Activated CD4-positive, alpha-beta memory T cell treated with anti-CD3 and anti-CD28 coated beads for 36 hours (primary cell): ENCODE measurements at regions not wholly inside any gene's neighbourhood (a gene's known extent, or its start where the extent isn't known, plus 50 kb on each side); places are given as distances from the start of the nearest gene placed in this dataset.

Source experiments
- CTCF ChIA-PET: fragments of 350-600 bp; sonication (Branson Sonifier 250); formaldehyde crosslinking; loops from one replicate; lab custom pipeline; 2021; ENCODE audit warnings: antibody characterized with exemption, inconsistent platforms; lab: Charles Lee
- POLR2A ChIA-PET: fragments of 350-600 bp; sonication (Branson Sonifier 250); formaldehyde crosslinking; loops from one replicate; lab custom pipeline; 2021; ENCODE audit warnings: antibody characterized with exemption; lab: Charles Lee
- DNase-seq: peaks from one replicate; pipeline ENCODE4 v3.0.0-alpha.2; 2020
- H3K27ac Mint-ChIP-seq: one replicate; pipeline ENCODE4 v1.8.0; 2021; ENCODE audit warnings: mixed read lengths
- H3K27me3 Mint-ChIP-seq: one replicate; pipeline ENCODE4 v1.8.0; 2021; ENCODE audit warnings: mixed read lengths
- H3K36me3 Mint-ChIP-seq: one replicate; pipeline ENCODE4 v1.8.0; 2021; ENCODE audit warnings: mixed read lengths
- H3K4me1 Mint-ChIP-seq: one replicate; pipeline ENCODE4 v1.8.0; 2021; ENCODE audit warnings: low read depth, mixed read lengths
- H3K4me3 Mint-ChIP-seq: one replicate; pipeline ENCODE4 v1.8.0; 2021; ENCODE audit warnings: mild to moderate bottlenecking, mixed read lengths
- H3K9me3 Mint-ChIP-seq: one replicate; pipeline ENCODE4 v1.8.0; 2021; ENCODE audit warnings: mixed read lengths
- intact Hi-C: fragments of 100-400 bp; cut with micrococcal nuclease; formaldehyde crosslinking; loops from one replicate; pipeline ENCODE4 v1.15.1; 2023

GRCh38 chr6:23179994-23180393 lies 610.6 kb downstream of the HDGFL1 start:
- intact Hi-C loops, result no loop called here
- Mint-ChIP-seq H3K36me3 (no peaks in the 10 kb centered on the region), H3K4me1 (no peaks in the 10 kb centered on the region), H3K27me3 (no peaks in the 10 kb centered on the region), H3K27ac (no peak overlapping the region), H3K4me3 (no peak overlapping the region), H3K9me3 (peaks cover 8% of the 10 kb centered on the region)
- CTCF ChIA-PET, result no interaction called here
- POLR2A ChIA-PET, result no interaction called here
- no peak for DNase-seq

GRCh38 chr6:23180504-23181293 lies 611.3 kb downstream of the HDGFL1 start:
- Mint-ChIP-seq H3K27ac (no peak overlapping the region), H3K4me1 (no peaks in the 10 kb centered on the region), H3K36me3 (no peaks in the 10 kb centered on the region), H3K9me3 (peaks cover 8% of the 10 kb centered on the region), H3K27me3 (no peaks in the 10 kb centered on the region), H3K4me3 (no peak overlapping the region)
- POLR2A ChIA-PET, result no interaction called here
- CTCF ChIA-PET, result no interaction called here
- intact Hi-C loops, result no loop called here
- no peak for DNase-seq

GRCh38 chr6:23181356-23182110 lies 612.2 kb downstream of the HDGFL1 start:
- intact Hi-C loops, result no loop called here
- no peaks in the 10 kb centered on the region for H3K4me1 Mint-ChIP-seq
- no peaks in the 10 kb centered on the region for H3K36me3 Mint-ChIP-seq
- H3K27ac Mint-ChIP-seq, result no peak overlapping the region
- H3K27me3 Mint-ChIP-seq, result no peaks in the 10 kb centered on the region
- no peak for DNase-seq
- POLR2A ChIA-PET, result no interaction called here
- H3K9me3 Mint-ChIP-seq, result peaks cover 8% of the 10 kb centered on the region
- CTCF ChIA-PET, result no interaction called here
- H3K4me3 Mint-ChIP-seq, result no peak overlapping the region

GRCh38 chr6:23183846-23184245 lies 614.5 kb downstream of the HDGFL1 start:
- no peaks in the 10 kb centered on the region for H3K4me1 Mint-ChIP-seq
- intact Hi-C loops, result no loop called here
- H3K4me3 Mint-ChIP-seq, result no peak overlapping the region
- ChIA-PET CTCF (no interaction called here), POLR2A (no interaction called here)
- DNase-seq, result no peak
- H3K27me3 Mint-ChIP-seq, result no peaks in the 10 kb centered on the region
- H3K36me3 Mint-ChIP-seq, result no peaks in the 10 kb centered on the region
- H3K9me3 Mint-ChIP-seq, result peaks cover 8% of the 10 kb centered on the region
- no peak overlapping the region for H3K27ac Mint-ChIP-seq

- peaks cover 8% of the 10 kb centered on the region for H3K9me3 Mint-ChIP-seq
- no peaks in the 10 kb centered on the region for H3K4me1 Mint-ChIP-seq
- no peaks in the 10 kb centered on the region for H3K36me3 Mint-ChIP-seq
- H3K27me3 Mint-ChIP-seq, result no peaks in the 10 kb centered on the region
- no peak overlapping the region for H3K4me3 Mint-ChIP-seq
- ChIA-PET CTCF (no interaction called here), POLR2A (no interaction called here)
- intact Hi-C loops, result no loop called here
- no peak for DNase-seq
- no peak overlapping the region for H3K27ac Mint-ChIP-seq
Observed at GRCh38 chr6:23184351-23184750, 615.0 kb downstream of the HDGFL1 start.

- intact Hi-C loops, result no loop called here
- Mint-ChIP-seq H3K27me3 (no peaks in the 10 kb centered on the region), H3K27ac (no peak overlapping the region), H3K4me3 (no peak overlapping the region), H3K4me1 (no peaks in the 10 kb centered on the region), H3K9me3 (peaks cover 9% of the 10 kb centered on the region), H3K36me3 (no peaks in the 10 kb centered on the region)
- CTCF ChIA-PET, result no interaction called here
- no peak for DNase-seq
- POLR2A ChIA-PET, result no interaction called here
Observed at GRCh38 chr6:23195487-23195886, 626.1 kb downstream of the HDGFL1 start.

GRCh38 chr6:23199541-23199940 lies 630.2 kb downstream of the HDGFL1 start:
- no peaks in the 10 kb centered on the region for H3K27me3 Mint-ChIP-seq
- no peaks in the 10 kb centered on the region for H3K36me3 Mint-ChIP-seq
- H3K27ac Mint-ChIP-seq, result no peak overlapping the region
- POLR2A ChIA-PET, result no interaction called here
- no peaks in the 10 kb centered on the region for H3K4me1 Mint-ChIP-seq
- peaks cover 4% of the 10 kb centered on the region for H3K9me3 Mint-ChIP-seq
- CTCF ChIA-PET, result no interaction called here
- no peak overlapping the region for H3K4me3 Mint-ChIP-seq
- no peak for DNase-seq
- intact Hi-C loops, result no loop called here

GRCh38 chr6:23200946-23201345 lies 631.6 kb downstream of the HDGFL1 start:
- Mint-ChIP-seq H3K4me3 (no peak overlapping the region), H3K4me1 (no peaks in the 10 kb centered on the region), H3K27ac (no peak overlapping the region), H3K9me3 (peaks cover 4% of the 10 kb centered on the region), H3K36me3 (no peaks in the 10 kb centered on the region), H3K27me3 (no peaks in the 10 kb centered on the region)
- DNase-seq, result no peak
- POLR2A ChIA-PET, result no interaction called here
- intact Hi-C loops, result no loop called here
- CTCF ChIA-PET, result no interaction called here

- CTCF ChIA-PET, result no interaction called here
- Mint-ChIP-seq H3K4me3 (no peak overlapping the region), H3K27ac (no peak overlapping the region), H3K4me1 (no peaks in the 10 kb centered on the region), H3K9me3 (peaks cover 4% of the 10 kb centered on the region), H3K27me3 (no peaks in the 10 kb centered on the region), H3K36me3 (no peaks in the 10 kb centered on the region)
- DNase-seq, result no peak
- intact Hi-C loops, result no loop called here
- POLR2A ChIA-PET, result no interaction called here
Observed at GRCh38 chr6:23202207-23202606, 632.8 kb downstream of the HDGFL1 start.

- Mint-ChIP-seq H3K4me3 (no peak overlapping the region), H3K9me3 (peaks cover 40% of the 10 kb centered on the region), H3K36me3 (no peaks in the 10 kb centered on the region), H3K27ac (no peak overlapping the region), H3K27me3 (no peaks in the 10 kb centered on the region), H3K4me1 (no peaks in the 10 kb centered on the region)
- ChIA-PET POLR2A (no interaction called here), CTCF (no interaction called here)
- intact Hi-C loops, result no loop called here
- no peak for DNase-seq
Observed at GRCh38 chr6:23212398-23212797, 643.0 kb downstream of the HDGFL1 start.

- ChIA-PET CTCF (no interaction called here), POLR2A (no interaction called here)
- H3K27me3 Mint-ChIP-seq, result no peaks in the 10 kb centered on the region
- intact Hi-C loops, result no loop called here
- H3K9me3 Mint-ChIP-seq, result peaks cover 35% of the 10 kb centered on the region
- no peak overlapping the region for H3K27ac Mint-ChIP-seq
- H3K4me1 Mint-ChIP-seq, result no peaks in the 10 kb centered on the region
- no peak overlapping the region for H3K4me3 Mint-ChIP-seq
- no peaks in the 10 kb centered on the region for H3K36me3 Mint-ChIP-seq
- DNase-seq, result no peak
Observed at GRCh38 chr6:23213193-23213592, 643.8 kb downstream of the HDGFL1 start.

- no peak overlapping the region for H3K4me3 Mint-ChIP-seq
- intact Hi-C loops, result no loop called here
- POLR2A ChIA-PET, result no interaction called here
- H3K9me3 Mint-ChIP-seq, result peaks cover 31% of the 10 kb centered on the region
- H3K36me3 Mint-ChIP-seq, result no peaks in the 10 kb centered on the region
- no peaks in the 10 kb centered on the region for H3K27me3 Mint-ChIP-seq
- no peak overlapping the region for H3K27ac Mint-ChIP-seq
- no peak for DNase-seq
- CTCF ChIA-PET, result no interaction called here
- H3K4me1 Mint-ChIP-seq, result no peaks in the 10 kb centered on the region
Observed at GRCh38 chr6:23213651-23214050, 644.3 kb downstream of the HDGFL1 start.

- CTCF ChIA-PET, result no interaction called here
- Mint-ChIP-seq H3K9me3 (peaks cover 13% of the 10 kb centered on the region), H3K27me3 (no peaks in the 10 kb centered on the region), H3K4me1 (no peaks in the 10 kb centered on the region), H3K36me3 (no peaks in the 10 kb centered on the region), H3K4me3 (no peak overlapping the region), H3K27ac (no peak overlapping the region)
- intact Hi-C loops, result no loop called here
- no peak for DNase-seq
- POLR2A ChIA-PET, result no interaction called here
Observed at GRCh38 chr6:23218751-23219150, 649.4 kb downstream of the HDGFL1 start.
